Lower leg skin (tissue), 4 donors: ENCODE measurements at regions not wholly inside any gene's neighbourhood (a gene's known extent, or its start where the extent isn't known, plus 50 kb on each side); places are given as distances from the start of the nearest gene placed in this dataset.

ENCODE experiments used
- DNase-seq, 2 donors: peaks; one replicate each; pipeline ENCODE4 v3.0.0-alpha.2; 2019; ENCODE audit warnings: low spot score in 2 of 2
- H3K4me3 ChIP-seq: fragments of 200-600 bp; sonication (generic); 2 replicates; pipeline ENCODE4 v1.5.1; 2017; ENCODE audit warnings: mild to moderate bottlenecking, low read depth; ENCODE audit not compliant: poor library complexity, severe bottlenecking
- POLR2A ChIP-seq, 2 donors: fragments of 450-650 bp; IDR thresholded peaks; one replicate each; pipeline ENCODE4 v1.6.1; 2016 to 2017; ENCODE audit warnings: antibody characterized with exemption in 2 of 2, mild to moderate bottlenecking in 1 of 2, moderate library complexity in 1 of 2
- WGBS, 2 donors: methylation state at CpG; one replicate each; pipeline ENCODE4 v1.1.5; 2018; 5-methylcytosine and 5-hydroxymethylcytosine counted together
- intact Hi-C: fragments of 100-400 bp; cut with DNase I; formaldehyde crosslinking; loops from one replicate; pipeline ENCODE4 v1.15.0; 2023; ENCODE audit warnings: low total_unique reads
- TF ChIP-seq, protein P1 (sequence below), 3 donors: fragments of 450-650 bp; IDR thresholded peaks; one replicate each; pipeline ENCODE4 v1.5.1; 2016; ENCODE audit warnings: antibody characterized with exemption in 3 of 3, mild to moderate bottlenecking in 3 of 3, moderate library complexity in 2 of 3

DNA sequence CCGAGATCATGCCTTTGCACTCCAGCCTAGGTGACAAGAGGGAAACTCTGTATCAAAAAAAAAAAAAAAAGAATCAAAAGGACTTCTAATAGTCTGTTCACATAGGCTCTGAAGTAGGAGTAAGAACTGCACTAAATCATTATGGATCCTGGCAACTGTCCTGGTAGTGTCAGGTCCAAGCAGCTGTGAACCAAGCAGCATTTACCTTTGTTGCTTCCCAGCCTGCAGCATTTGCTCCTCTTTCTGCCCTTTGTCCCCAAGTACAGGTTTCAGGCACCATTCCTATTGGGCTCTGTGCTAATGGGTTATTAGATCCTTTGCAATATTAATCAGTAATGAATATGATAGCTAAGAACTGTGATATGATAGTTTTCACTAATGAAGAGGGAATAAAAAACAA, 77.4 kb upstream of the NBEA start:
- no peak for TF ChIP-seq POLR2A (IDR thresholded peaks at IDR 0.05)
- TF ChIP-seq, protein P1, sequence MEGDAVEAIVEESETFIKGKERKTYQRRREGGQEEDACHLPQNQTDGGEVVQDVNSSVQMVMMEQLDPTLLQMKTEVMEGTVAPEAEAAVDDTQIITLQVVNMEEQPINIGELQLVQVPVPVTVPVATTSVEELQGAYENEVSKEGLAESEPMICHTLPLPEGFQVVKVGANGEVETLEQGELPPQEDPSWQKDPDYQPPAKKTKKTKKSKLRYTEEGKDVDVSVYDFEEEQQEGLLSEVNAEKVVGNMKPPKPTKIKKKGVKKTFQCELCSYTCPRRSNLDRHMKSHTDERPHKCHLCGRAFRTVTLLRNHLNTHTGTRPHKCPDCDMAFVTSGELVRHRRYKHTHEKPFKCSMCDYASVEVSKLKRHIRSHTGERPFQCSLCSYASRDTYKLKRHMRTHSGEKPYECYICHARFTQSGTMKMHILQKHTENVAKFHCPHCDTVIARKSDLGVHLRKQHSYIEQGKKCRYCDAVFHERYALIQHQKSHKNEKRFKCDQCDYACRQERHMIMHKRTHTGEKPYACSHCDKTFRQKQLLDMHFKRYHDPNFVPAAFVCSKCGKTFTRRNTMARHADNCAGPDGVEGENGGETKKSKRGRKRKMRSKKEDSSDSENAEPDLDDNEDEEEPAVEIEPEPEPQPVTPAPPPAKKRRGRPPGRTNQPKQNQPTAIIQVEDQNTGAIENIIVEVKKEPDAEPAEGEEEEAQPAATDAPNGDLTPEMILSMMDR (IDR thresholded peaks at IDR 0.05): no peak
- 88 to 96% methylated on average over 1 of the region's 1 CpG for WGBS, 2 donors
- H3K4me3 ChIP-seq: no peak overlapping the region
- intact Hi-C loops: no loop called here
- DNase-seq: no peak

GRCh38 chr13:34867590-34867989, 74.5 kb upstream of the NBEA start:
- 90 to 91% methylated on average over 4 of the region's 4 CpGs for WGBS, 2 donors
- no peak overlapping the region for H3K4me3 ChIP-seq
- no peak for TF ChIP-seq POLR2A (IDR thresholded peaks at IDR 0.05)
- TF ChIP-seq, protein P1 (IDR thresholded peaks at IDR 0.05): no peak
- no peak for DNase-seq
- intact Hi-C loops: no loop called here

- no peak for DNase-seq
- TF ChIP-seq POLR2A (IDR thresholded peaks at IDR 0.05): no peak
- TF ChIP-seq, protein P1 (IDR thresholded peaks at IDR 0.05): no peak
- no peak overlapping the region for H3K4me3 ChIP-seq
- intact Hi-C loops: no loop called here
- WGBS, 2 donors: 62 to 68% methylated on average over 2 of the region's 2 CpGs
Measured at GRCh38 chr13:34868733-34869132, 73.3 kb upstream of the NBEA start.

GRCh38 chr13:34869696-34870095, 72.4 kb upstream of the NBEA start:
- intact Hi-C loops: no loop called here
- WGBS, 2 donors: 42 to 65% methylated on average over 2 of the region's 2 CpGs
- no peak for DNase-seq
- H3K4me3 ChIP-seq: no peak overlapping the region
- TF ChIP-seq, protein P1 (IDR thresholded peaks at IDR 0.05): no peak
- no peak for TF ChIP-seq POLR2A (IDR thresholded peaks at IDR 0.05)

GRCh38 chr13:34878329-34878728, 63.7 kb upstream of the NBEA start:
- no peak for DNase-seq
- no peak overlapping the region for H3K4me3 ChIP-seq
- intact Hi-C loops: no loop called here
- TF ChIP-seq POLR2A (IDR thresholded peaks at IDR 0.05): no peak
- TF ChIP-seq, protein P1 (IDR thresholded peaks at IDR 0.05): no peak

DNA sequence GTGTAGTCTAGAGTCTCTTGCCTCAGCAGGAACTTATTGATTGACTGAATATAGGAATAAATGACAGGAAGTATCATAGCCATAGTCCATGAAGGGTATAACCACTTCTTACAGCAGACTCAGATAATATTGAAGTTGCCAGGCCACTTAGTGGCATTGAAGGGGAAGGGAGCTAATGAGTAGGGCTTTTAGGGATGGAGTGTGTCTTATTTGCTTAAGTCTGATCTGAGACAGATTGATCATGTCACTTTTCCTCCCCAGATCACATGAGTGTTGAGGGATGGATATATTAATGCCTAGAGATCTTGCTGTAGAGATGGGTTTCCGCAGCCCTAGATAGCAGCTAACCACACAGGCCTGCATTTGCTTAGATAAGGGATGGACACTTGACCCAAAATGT, 62.2 kb upstream of the NBEA start:
- no peak overlapping the region for H3K4me3 ChIP-seq
- DNase-seq: no peak
- intact Hi-C loops: no loop called here
- 40 to 94% methylated on average over 1 of the region's 1 CpG for WGBS, 2 donors
- TF ChIP-seq, protein P1 (IDR thresholded peaks at IDR 0.05): no peak
- no peak for TF ChIP-seq POLR2A (IDR thresholded peaks at IDR 0.05)
